IMR-90 (cell line): ENCODE measurements at regions not wholly inside any gene's neighbourhood (a gene's known extent, or its start where the extent isn't known, plus 50 kb on each side); places are given as distances from the start of the nearest gene placed in this dataset.

Source experiments
- ATAC-seq: fragments of 200-7000 bp; cut with Tn5 transposase; 2 replicates; pipeline ENCODE4 v1.9.1; 2020; ENCODE audit warnings: low read depth, mild to moderate bottlenecking, moderate library complexity
- BruUV-seq: library from RNA; stranded (reverse); fragments of 400-500 nt; replicated peaks from 2 replicates; lab custom pipeline; 2021; lab: Mats Ljungman, UMichigan
- CTCF ChIA-PET: fragments of 300-600 bp; formaldehyde crosslinking; extraction: SDS; loops from one replicate; lab custom pipeline; 2021; ENCODE audit warnings: antibody characterized with exemption; lab: Yijun Ruan, JAX
- POLR2A ChIA-PET: fragments of 300-600 bp; sonication (Branson Sonifier 250); formaldehyde crosslinking; loops from one replicate; lab custom pipeline; 2022; ENCODE audit warnings: antibody characterized with exemption; ENCODE audit not compliant: unreplicated experiment; lab: Charles Lee
- DNase-seq: peaks from one replicate; pipeline ENCODE4 v3.0.0; 2013
- H2AFZ ChIP-seq: replicated peaks from 2 replicates; pipeline ENCODE3; 2013; ENCODE audit warnings: low read length, mild to moderate bottlenecking; ENCODE audit not compliant: poor library complexity
- H2AK5ac ChIP-seq: 2 replicates; pipeline ENCODE4 v1.6.1; 2013; ENCODE audit warnings: low read depth, low read length, inconsistent platforms
- H2AK9ac ChIP-seq: replicated peaks from 2 replicates; pipeline ENCODE3; 2013; ENCODE audit warnings: mild to moderate bottlenecking, low read depth, low read length, moderate library complexity; ENCODE audit not compliant: poor library complexity
- H2BK120ac ChIP-seq: 2 replicates; pipeline ENCODE4 v1.6.1; 2013; ENCODE audit warnings: low read depth, low read length, inconsistent platforms
- H2BK15ac ChIP-seq: 3 replicates; pipeline ENCODE4 v1.6.1; 2013; ENCODE audit warnings: low read depth, low read length, inconsistent platforms
- H2BK20ac ChIP-seq: 2 replicates; pipeline ENCODE4 v1.6.1; 2013; ENCODE audit warnings: low read depth, mild to moderate bottlenecking, inconsistent platforms, low read length, moderate library complexity
- H2BK5ac ChIP-seq: 2 replicates; pipeline ENCODE4 v1.6.1; 2013; ENCODE audit warnings: mild to moderate bottlenecking, low read depth, low read length, inconsistent platforms; ENCODE audit not compliant: poor library complexity, severe bottlenecking
- H3K14ac ChIP-seq: replicated peaks from 2 replicates; pipeline ENCODE4 v1.6.1; 2013; ENCODE audit warnings: low read depth, low read length, inconsistent platforms
- H3K18ac ChIP-seq: 2 replicates; pipeline ENCODE4 v1.6.1; 2013; ENCODE audit warnings: low read depth, low read length, control low read depth
- H3K23ac ChIP-seq: 2 replicates; pipeline ENCODE4 v1.6.1; 2013; ENCODE audit warnings: low read depth, low read length, inconsistent platforms
- H3K27ac ChIP-seq: 2 replicates; pipeline ENCODE4 v1.5.1; 2013; ENCODE audit warnings: mild to moderate bottlenecking, control low read depth, low read length; ENCODE audit not compliant: insufficient read depth
- H3K27me3 ChIP-seq: 2 replicates; pipeline ENCODE4 v1.6.1; 2013; ENCODE audit warnings: low read length; ENCODE audit not compliant: control insufficient read depth, insufficient read depth
- H3K36me3 ChIP-seq: 2 replicates; pipeline ENCODE4 v1.6.1; 2013; ENCODE audit warnings: low read length, mixed read lengths; ENCODE audit not compliant: control insufficient read depth, insufficient read depth
- H3K4ac ChIP-seq: 2 replicates; pipeline ENCODE4 v1.6.1; 2013; ENCODE audit warnings: low read depth, low read length, inconsistent platforms
- H3K4me1 ChIP-seq: 2 replicates; pipeline ENCODE4 v1.6.1; 2013; ENCODE audit warnings: low read length, mixed read lengths; ENCODE audit not compliant: control insufficient read depth, insufficient read depth
- H3K4me2 ChIP-seq: 2 replicates; pipeline ENCODE4 v1.6.1; 2013; ENCODE audit warnings: low read depth, mild to moderate bottlenecking, control low read depth, low read length, moderate library complexity
- H3K4me3 ChIP-seq: 2 replicates; pipeline ENCODE4 v1.5.1; 2013; ENCODE audit warnings: low read depth, mild to moderate bottlenecking, control low read depth, low read length, moderate library complexity; ENCODE audit not compliant: insufficient read depth
- H3K56ac ChIP-seq: 2 replicates; pipeline ENCODE4 v1.6.1; 2013; ENCODE audit warnings: low read length, inconsistent platforms; ENCODE audit not compliant: insufficient read depth; ENCODE audit errors: extremely low read depth
- H3K79me1 ChIP-seq, 2 experiments: 2 replicates each; pipeline ENCODE4 v1.6.1; 2013; ENCODE audit warnings: low read length in 2 of 2, inconsistent platforms in 1 of 2, low read depth in 1 of 2
- H3K9ac ChIP-seq: 2 replicates; pipeline ENCODE4 v1.6.1; 2013; ENCODE audit warnings: low read depth, low read length, control low read depth
- H3K9me1 ChIP-seq: 2 replicates; pipeline ENCODE4 v1.6.1; 2013; ENCODE audit warnings: low read length, inconsistent platforms; ENCODE audit not compliant: insufficient read depth
- H3K9me3 ChIP-seq: 2 replicates; pipeline ENCODE4 v1.6.1; 2013; ENCODE audit warnings: low read length; ENCODE audit not compliant: control insufficient read depth, insufficient read depth
- H4K20me1 ChIP-seq: 2 replicates; pipeline ENCODE4 v1.6.1; 2013; ENCODE audit warnings: low read length, inconsistent platforms; ENCODE audit not compliant: insufficient read depth
- H4K5ac ChIP-seq: 2 replicates; pipeline ENCODE4 v1.6.1; 2013; ENCODE audit warnings: mild to moderate bottlenecking, low read depth, low read length, control low read depth
- H4K8ac ChIP-seq, 2 experiments: 2 replicates each; pipeline ENCODE4 v1.6.1; 2013; ENCODE audit warnings: low read depth in 2 of 2, low read length in 2 of 2, control low read depth in 1 of 2, inconsistent platforms in 1 of 2
- H4K91ac ChIP-seq: 2 replicates; pipeline ENCODE4 v1.6.1; 2013; ENCODE audit warnings: low read depth, low read length, inconsistent platforms; ENCODE audit not compliant: insufficient read depth
- BHLHE40 ChIP-seq: fragments of 150-350 bp; IDR thresholded peaks from 2 replicates; pipeline ENCODE4 v1.6.1; 2016; ENCODE audit warnings: mild to moderate bottlenecking, low read depth, low read length
- CEBPB ChIP-seq: IDR thresholded peaks from 2 replicates; pipeline ENCODE4 v1.6.1; 2012; ENCODE audit warnings: low read depth, low read length, improper control_type of control experiment
- CHD1 ChIP-seq: IDR thresholded peaks from 2 replicates; pipeline ENCODE4 v1.6.1; 2012; ENCODE audit warnings: low read depth, low read length, improper control_type of control experiment
- ELK1 ChIP-seq: fragments of 150-350 bp; IDR thresholded peaks from 2 replicates; pipeline ENCODE4 v1.6.1; 2016; ENCODE audit warnings: low read depth, mild to moderate bottlenecking, low read length, moderate library complexity, borderline replicate concordance
- FOS ChIP-seq: fragments of 150-350 bp; IDR thresholded peaks from 2 replicates; pipeline ENCODE4 v1.6.1; 2016; ENCODE audit warnings: low read depth, low read length
- MAFK ChIP-seq: IDR thresholded peaks from 2 replicates; pipeline ENCODE4 v1.6.1; 2012; ENCODE audit warnings: low read depth, low read length, improper control_type of control experiment
- MAZ ChIP-seq: IDR thresholded peaks from 2 replicates; pipeline ENCODE4 v1.6.1; 2012; ENCODE audit warnings: low read depth, mild to moderate bottlenecking, low read length, improper control_type of control experiment, moderate library complexity, borderline replicate concordance
- MXI1 ChIP-seq: IDR thresholded peaks from 2 replicates; pipeline ENCODE4 v1.6.1; 2012; ENCODE audit warnings: low read depth, mild to moderate bottlenecking, low read length, moderate library complexity, borderline replicate concordance
- NFE2L2 ChIP-seq: fragments of 150-350 bp; IDR thresholded peaks from 2 replicates; pipeline ENCODE4 v1.6.1; 2016; ENCODE audit warnings: low read depth, mild to moderate bottlenecking, low read length
- POLR2A ChIP-seq: IDR thresholded peaks from 2 replicates; pipeline ENCODE4 v1.6.1; 2012; ENCODE audit warnings: mild to moderate bottlenecking, low read depth, low read length
- RAD21 ChIP-seq: IDR thresholded peaks from 2 replicates; pipeline ENCODE4 v1.6.1; 2012; ENCODE audit warnings: low read length, improper control_type of control experiment
- RCOR1 ChIP-seq: IDR thresholded peaks from 2 replicates; pipeline ENCODE4 v1.6.1; 2012; ENCODE audit warnings: mild to moderate bottlenecking, low read length, improper control_type of control experiment; ENCODE audit not compliant: insufficient replicate concordance
- RFX5 ChIP-seq: IDR thresholded peaks from 2 replicates; pipeline ENCODE4 v1.8.0; 2012; ENCODE audit warnings: low read depth, mild to moderate bottlenecking, low read length, moderate library complexity
- SMC3 ChIP-seq: fragments of 150-350 bp; IDR thresholded peaks from 2 replicates; pipeline ENCODE4 v1.6.1; 2016; ENCODE audit warnings: low read depth, mild to moderate bottlenecking, antibody characterized with exemption, low read length, moderate library complexity
- USF2 ChIP-seq: fragments of 150-350 bp; IDR thresholded peaks from 2 replicates; pipeline ENCODE4 v1.6.1; 2017; ENCODE audit warnings: mild to moderate bottlenecking, antibody characterized with exemption, low read length, low read depth
- WGBS, 2 experiments: methylation state at CpG; one replicate each; pipeline versions ENCODE4 v1.1.5 to v1.1.7; 2013; ENCODE audit warnings: missing lambda C conversion rate in 2 of 2; ENCODE audit not compliant: insufficient read length in 1 of 2; ENCODE audit errors: extremely low coverage in 2 of 2; 5-methylcytosine and 5-hydroxymethylcytosine counted together
- dilution Hi-C: fragments of 300-500 bp; cut with HindIII; formaldehyde crosslinking; loops from one replicate; pipeline ENCODE4 v1.14.3; 2018; ENCODE audit warnings: low sequenced_read_pairs; ENCODE audit not compliant: unreplicated experiment
- in situ Hi-C: fragments of 300-500 bp; cut with MboI; formaldehyde crosslinking; loops from 3 replicates; pipeline ENCODE4 v1.14.3; 2019; ENCODE audit warnings: low sequenced_read_pairs, inconsistent platforms, mixed read lengths
- intact Hi-C: fragments of 100-400 bp; cut with micrococcal nuclease; formaldehyde crosslinking; loops from 2 replicates; pipeline ENCODE4 v1.10.0; 2022
- TF ChIP-seq, protein P1 (sequence below): conservative IDR thresholded peaks from 2 replicates; pipeline ENCODE4 v1.5.1; 2012; ENCODE audit warnings: mild to moderate bottlenecking, low read depth, low read length, improper control_type of control experiment

DNA sequence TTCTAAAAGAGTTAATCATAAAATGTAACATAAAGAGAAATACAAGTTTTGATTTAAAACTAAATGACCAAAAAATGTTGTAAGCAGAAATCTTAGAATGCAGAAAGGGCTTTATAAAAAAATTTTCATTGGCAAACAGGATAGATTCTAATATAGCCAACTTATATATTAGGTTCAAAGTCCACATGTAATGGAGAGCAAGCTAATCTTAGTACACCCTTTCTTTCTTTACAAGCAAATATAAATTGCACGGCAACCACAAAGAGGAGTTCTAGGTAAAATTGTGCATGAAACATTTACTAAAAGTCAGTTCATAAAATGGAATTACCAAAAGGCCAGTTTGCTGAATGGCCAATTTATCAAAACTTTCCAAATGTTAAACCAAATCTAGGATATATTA lies 130.6 kb downstream of the NOL4 start:
- H3K56ac ChIP-seq: no peak overlapping the region
- H3K4me1 ChIP-seq: no peaks in the 10 kb centered on the region
- DNase-seq (no peak), ATAC-seq (no peak)
- no peak overlapping the region for H2AK5ac ChIP-seq
- no peaks in the 10 kb centered on the region for H3K9me3 ChIP-seq
- no peak overlapping the region for H2AK9ac ChIP-seq
- no peak overlapping the region for H3K4ac ChIP-seq
- H3K27ac ChIP-seq: no peak overlapping the region
- no peak overlapping the region for H4K8ac ChIP-seq
- BruUV-seq: no TSS peak
- TF ChIP-seq MAZ (no peak), SMC3 (no peak), RCOR1 (no peak), USF2 (no peak), POLR2A (no peak), ELK1 (no peak), MXI1 (no peak), MAFK (no peak), CHD1 (no peak), RFX5 (no peak), CEBPB (no peak), FOS (no peak), BHLHE40 (no peak), RAD21 (no peak), NFE2L2 (no peak)
- TF ChIP-seq, protein P1, sequence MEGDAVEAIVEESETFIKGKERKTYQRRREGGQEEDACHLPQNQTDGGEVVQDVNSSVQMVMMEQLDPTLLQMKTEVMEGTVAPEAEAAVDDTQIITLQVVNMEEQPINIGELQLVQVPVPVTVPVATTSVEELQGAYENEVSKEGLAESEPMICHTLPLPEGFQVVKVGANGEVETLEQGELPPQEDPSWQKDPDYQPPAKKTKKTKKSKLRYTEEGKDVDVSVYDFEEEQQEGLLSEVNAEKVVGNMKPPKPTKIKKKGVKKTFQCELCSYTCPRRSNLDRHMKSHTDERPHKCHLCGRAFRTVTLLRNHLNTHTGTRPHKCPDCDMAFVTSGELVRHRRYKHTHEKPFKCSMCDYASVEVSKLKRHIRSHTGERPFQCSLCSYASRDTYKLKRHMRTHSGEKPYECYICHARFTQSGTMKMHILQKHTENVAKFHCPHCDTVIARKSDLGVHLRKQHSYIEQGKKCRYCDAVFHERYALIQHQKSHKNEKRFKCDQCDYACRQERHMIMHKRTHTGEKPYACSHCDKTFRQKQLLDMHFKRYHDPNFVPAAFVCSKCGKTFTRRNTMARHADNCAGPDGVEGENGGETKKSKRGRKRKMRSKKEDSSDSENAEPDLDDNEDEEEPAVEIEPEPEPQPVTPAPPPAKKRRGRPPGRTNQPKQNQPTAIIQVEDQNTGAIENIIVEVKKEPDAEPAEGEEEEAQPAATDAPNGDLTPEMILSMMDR: no peak
- dilution Hi-C loops (no loop called here), in situ Hi-C loops (no loop called here), intact Hi-C loops (no loop called here)
- H3K18ac ChIP-seq: no peak overlapping the region
- H3K4me3 ChIP-seq: no peak overlapping the region
- H3K27me3 ChIP-seq: no peaks in the 10 kb centered on the region
- H3K36me3 ChIP-seq: no peaks in the 10 kb centered on the region
- no peak overlapping the region for H2BK5ac ChIP-seq
- no peaks in the 10 kb centered on the region for H3K79me1 ChIP-seq
- no peak overlapping the region for H4K5ac ChIP-seq
- H3K4me2 ChIP-seq: no peak overlapping the region
- no peak overlapping the region for H3K9ac ChIP-seq
- H4K91ac ChIP-seq: no peak overlapping the region
- no peak overlapping the region for H3K14ac ChIP-seq
- H3K9me1 ChIP-seq: no peaks in the 10 kb centered on the region
- H2BK15ac ChIP-seq: no peak overlapping the region
- ChIA-PET CTCF (no interaction called here), POLR2A (no interaction called here)
- H4K20me1 ChIP-seq: no peaks in the 10 kb centered on the region
- no CpG with 5 or more reads among the region's 1 CpG for WGBS, 2 experiments
- H3K23ac ChIP-seq: no peak overlapping the region
- H2BK20ac ChIP-seq: no peak overlapping the region
- no peak overlapping the region for H2BK120ac ChIP-seq
- no peak overlapping the region for H2AFZ ChIP-seq
